ENCODE measurements at regions not wholly inside any gene's neighbourhood (a gene's known extent, or its start where the extent isn't known, plus 50 kb on each side); places are given as distances from the start of the nearest gene placed in this dataset.

- Histone ChIP-seq H3K9ac (ENCODE audit: low read length) (no peak overlapping the region), H2AFZ (ENCODE audit: low read length) (no peak overlapping the region), H3F3A (ENCODE audit: insufficient read depth, low read length) (no peaks in the 10 kb centered on the region), H3K9me2 (replicated peaks; ENCODE audit: insufficient read depth, low read length) (no peaks in the 10 kb centered on the region), H3K36me3 (replicated peaks; ENCODE audit: insufficient read depth, low read length) (no peaks in the 10 kb centered on the region), H3K4me3 (ENCODE audit: low read length) (no peak overlapping the region), H3K9me3 (replicated peaks; ENCODE audit: insufficient read depth, low read length) (no peaks in the 10 kb centered on the region), H4K20me1 (ENCODE audit: insufficient read depth, low read length) (no peaks in the 10 kb centered on the region), H3K4me1 (ENCODE audit: low read length) (no peaks in the 10 kb centered on the region), H3K4me2 (ENCODE audit: low read depth, low read length) (no peak overlapping the region), H3K27me3 (replicated peaks; ENCODE audit: insufficient read depth, low read length) (no peaks in the 10 kb centered on the region), H3K79me2 (ENCODE audit: low read length) (no peaks in the 10 kb centered on the region), H3K27ac (ENCODE audit: low read length) (no peak overlapping the region)
- no peak for TF ChIP-seq CTCF (IDR thresholded peaks at IDR 0.05; ENCODE audit: low read length)
- TF ChIP-seq EZH2 (optimal IDR thresholded peaks at IDR 0.05; ENCODE audit: low read depth, low read length): no peak
- no peak for TF ChIP-seq EZH2phosphoT487 (IDR thresholded peaks at IDR 0.05; ENCODE audit: low read length)
- no peak for DNase-seq
These were observed 1058.2 kb downstream of the PCDH9 start for GRCh38 chr13:66171920-66172319.

- no peaks in the 10 kb centered on the region for H3K4me1 ChIP-seq (ENCODE audit: low read length)
- no peaks in the 10 kb centered on the region for H3F3A ChIP-seq (ENCODE audit: insufficient read depth, low read length)
- no peak overlapping the region for H3K4me3 ChIP-seq (ENCODE audit: low read length)
- TF ChIP-seq EZH2 (optimal IDR thresholded peaks at IDR 0.05; ENCODE audit: low read depth, low read length) (no peak), CTCF (IDR thresholded peaks at IDR 0.05; ENCODE audit: low read length) (no peak), EZH2phosphoT487 (IDR thresholded peaks at IDR 0.05; ENCODE audit: low read length) (no peak)
- no peaks in the 10 kb centered on the region for H3K27me3 ChIP-seq (replicated peaks; ENCODE audit: insufficient read depth, low read length)
- no peak overlapping the region for H3K4me2 ChIP-seq (ENCODE audit: low read depth, low read length)
- no peaks in the 10 kb centered on the region for H3K9me2 ChIP-seq (replicated peaks; ENCODE audit: insufficient read depth, low read length)
- H3K36me3 ChIP-seq (replicated peaks; ENCODE audit: insufficient read depth, low read length): no peaks in the 10 kb centered on the region
- no peaks in the 10 kb centered on the region for H3K79me2 ChIP-seq (ENCODE audit: low read length)
- H3K9ac ChIP-seq (ENCODE audit: low read length): no peak overlapping the region
- H3K9me3 ChIP-seq (replicated peaks; ENCODE audit: insufficient read depth, low read length): no peaks in the 10 kb centered on the region
- no peak for DNase-seq
- H2AFZ ChIP-seq (ENCODE audit: low read length): no peak overlapping the region
- no peak overlapping the region for H3K27ac ChIP-seq (ENCODE audit: low read length)
- H4K20me1 ChIP-seq (ENCODE audit: insufficient read depth, low read length): no peaks in the 10 kb centered on the region
These were observed 1067.7 kb downstream of the PCDH9 start for GRCh38 chr13:66162470-66162869.

GRCh38 chr13:66159511-66159910 is 1070.6 kb downstream of the PCDH9 start:
- no peak overlapping the region for H2AFZ ChIP-seq (ENCODE audit: low read length)
- no peaks in the 10 kb centered on the region for H3K4me1 ChIP-seq (ENCODE audit: low read length)
- no peak for DNase-seq
- H3K4me3 ChIP-seq (ENCODE audit: low read length): no peak overlapping the region
- no peaks in the 10 kb centered on the region for H3K79me2 ChIP-seq (ENCODE audit: low read length)
- no peaks in the 10 kb centered on the region for H3F3A ChIP-seq (ENCODE audit: insufficient read depth, low read length)
- no peaks in the 10 kb centered on the region for H3K36me3 ChIP-seq (replicated peaks; ENCODE audit: insufficient read depth, low read length)
- H3K27me3 ChIP-seq (replicated peaks; ENCODE audit: insufficient read depth, low read length): no peaks in the 10 kb centered on the region
- H3K9me2 ChIP-seq (replicated peaks; ENCODE audit: insufficient read depth, low read length): no peaks in the 10 kb centered on the region
- no peaks in the 10 kb centered on the region for H4K20me1 ChIP-seq (ENCODE audit: insufficient read depth, low read length)
- H3K9me3 ChIP-seq (replicated peaks; ENCODE audit: insufficient read depth, low read length): no peaks in the 10 kb centered on the region
- TF ChIP-seq EZH2phosphoT487 (IDR thresholded peaks at IDR 0.05; ENCODE audit: low read length) (no peak), CTCF (IDR thresholded peaks at IDR 0.05; ENCODE audit: low read length) (no peak), EZH2 (optimal IDR thresholded peaks at IDR 0.05; ENCODE audit: low read depth, low read length) (no peak)
- no peak overlapping the region for H3K4me2 ChIP-seq (ENCODE audit: low read depth, low read length)
- H3K9ac ChIP-seq (ENCODE audit: low read length): no peak overlapping the region
- no peak overlapping the region for H3K27ac ChIP-seq (ENCODE audit: low read length)

Measured in MM.1S (cell line).